HG02973 (cell line): ENCODE measurements at regions not wholly inside any gene's neighbourhood (a gene's known extent, or its start where the extent isn't known, plus 50 kb on each side); places are given as distances from the start of the nearest gene placed in this dataset.
"Not testable (repeated sequence)": the region's sequence is repeated elsewhere in the genome, so short reads cannot be mapped to it uniquely, and the experiment has no call there.

Experiments
- ATAC-seq: cut with Tn5 transposase; IDR thresholded peaks from one replicate; pipeline ENCODE4 v1.9.1; 2021; ENCODE audit warnings: moderate library complexity; ENCODE audit not compliant: unreplicated experiment

DNA sequence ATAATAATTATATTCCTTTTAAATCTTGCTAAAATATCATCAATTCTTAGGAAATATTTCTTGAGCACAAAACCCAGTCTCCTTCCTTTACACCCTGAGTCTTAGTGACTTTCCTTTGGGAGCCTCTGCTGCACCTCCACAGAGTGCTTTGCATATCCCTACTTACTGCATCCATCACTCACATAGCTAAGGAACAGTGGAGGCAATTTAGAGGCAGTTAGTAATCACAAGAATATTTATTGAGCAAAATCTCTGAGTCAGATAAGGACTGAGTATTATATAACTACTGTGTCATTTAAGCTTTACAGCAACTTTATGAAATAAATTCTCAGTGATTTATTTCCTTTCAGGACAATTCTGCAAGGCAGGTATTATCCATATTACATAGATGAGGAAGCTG lies 327.7 kb downstream of the TMX3 start:
- no peak for ATAC-seq

DNA sequence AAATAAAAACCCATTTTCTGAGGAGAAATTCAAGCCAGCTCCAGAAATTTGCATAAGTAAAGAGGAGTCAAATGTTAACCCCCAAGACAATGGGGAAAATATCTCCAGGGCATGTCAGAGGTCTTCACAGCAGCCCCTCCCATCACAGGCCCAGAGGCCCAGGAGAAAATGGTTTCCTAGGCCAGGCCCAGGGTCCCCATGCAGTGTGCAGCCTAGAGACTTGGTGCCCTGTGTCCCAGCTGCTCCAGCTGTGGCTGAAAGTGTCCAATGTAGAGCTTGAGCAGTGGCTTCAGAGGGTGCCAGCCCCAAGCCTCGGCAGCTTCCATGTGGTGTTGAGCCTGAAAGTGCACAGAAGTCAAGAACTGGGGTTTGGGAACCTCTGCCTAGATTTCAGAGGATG lies 330.9 kb downstream of the TMX3 start:
- not testable (repeated sequence) for ATAC-seq

DNA sequence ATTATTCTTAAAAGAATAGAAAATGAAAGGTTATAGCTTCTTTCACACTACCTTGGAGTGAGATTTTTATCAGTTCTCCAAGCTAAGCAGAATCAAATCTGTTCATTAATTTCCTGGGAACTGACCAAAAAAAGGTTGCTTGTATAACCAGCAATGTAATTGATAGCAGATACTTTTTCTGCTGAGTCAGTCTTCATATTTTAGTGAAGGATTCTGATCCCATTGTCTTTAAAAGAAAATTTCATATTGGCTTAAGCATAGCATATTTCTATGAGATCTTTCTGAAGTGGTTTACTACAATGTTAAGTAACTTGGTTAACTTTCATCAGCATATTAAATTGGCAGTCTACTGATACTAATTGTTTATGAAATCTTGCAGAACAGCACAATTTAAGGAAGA lies 338.0 kb downstream of the TMX3 start:
- ATAC-seq: no peak

DNA sequence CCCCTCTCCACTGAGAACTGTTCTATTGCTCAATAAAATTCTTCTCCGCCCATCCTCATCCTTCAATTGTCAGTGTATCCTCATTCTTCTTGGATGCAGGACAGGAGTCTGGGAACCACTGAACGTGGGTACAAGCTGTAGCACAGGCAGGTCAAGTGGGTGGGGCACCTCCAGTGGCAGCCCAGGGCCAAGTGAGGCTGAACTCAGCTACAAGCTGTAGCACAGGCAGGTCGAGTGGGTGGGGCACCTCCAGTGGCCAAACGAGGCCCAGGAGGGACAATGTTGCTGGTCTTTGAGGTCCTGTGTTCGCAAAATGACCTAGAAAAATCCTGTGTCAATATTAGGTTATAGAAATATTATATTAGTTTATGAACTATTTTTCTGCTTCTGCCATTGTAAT lies 352.0 kb downstream of the TMX3 start:
- ATAC-seq: no peak

DNA sequence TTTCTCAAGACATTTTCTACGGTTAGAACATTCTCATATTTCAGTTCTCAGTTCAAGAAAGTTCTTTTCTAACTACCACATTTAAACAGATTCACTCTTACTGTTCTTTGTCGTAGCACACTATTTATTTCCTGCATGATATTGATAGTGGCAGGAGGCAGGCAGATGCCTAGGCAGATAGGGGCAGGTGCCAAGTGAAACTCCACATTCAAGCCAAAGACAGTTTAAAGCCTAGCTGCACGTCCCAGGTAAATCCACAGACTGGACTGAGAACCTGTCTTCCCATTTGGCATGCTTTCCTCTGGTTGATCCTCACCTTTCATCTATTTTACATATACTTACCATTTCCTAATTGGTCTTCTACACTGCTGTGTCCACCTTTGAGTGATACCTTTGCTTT lies 359.3 kb downstream of the TMX3 start:
- ATAC-seq: no peak

DNA sequence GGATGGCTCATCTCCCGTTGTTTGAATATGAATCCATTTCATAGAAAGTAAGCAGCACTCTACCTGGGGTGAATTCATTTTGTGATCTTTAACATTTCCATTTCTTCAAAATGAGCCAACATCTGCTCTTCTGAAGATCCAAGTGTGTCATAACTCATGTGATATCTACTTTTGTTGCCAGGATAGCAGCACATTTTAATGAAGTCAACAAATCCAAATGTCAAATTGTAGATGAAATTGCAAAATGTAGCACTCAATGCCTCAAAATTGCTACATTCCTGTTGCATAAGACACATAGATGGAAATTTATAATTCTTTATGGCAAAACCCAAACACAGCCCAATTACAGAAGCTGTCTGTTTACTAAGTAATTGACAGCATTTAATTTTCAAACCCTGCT lies 360.7 kb downstream of the TMX3 start:
- no peak for ATAC-seq

DNA sequence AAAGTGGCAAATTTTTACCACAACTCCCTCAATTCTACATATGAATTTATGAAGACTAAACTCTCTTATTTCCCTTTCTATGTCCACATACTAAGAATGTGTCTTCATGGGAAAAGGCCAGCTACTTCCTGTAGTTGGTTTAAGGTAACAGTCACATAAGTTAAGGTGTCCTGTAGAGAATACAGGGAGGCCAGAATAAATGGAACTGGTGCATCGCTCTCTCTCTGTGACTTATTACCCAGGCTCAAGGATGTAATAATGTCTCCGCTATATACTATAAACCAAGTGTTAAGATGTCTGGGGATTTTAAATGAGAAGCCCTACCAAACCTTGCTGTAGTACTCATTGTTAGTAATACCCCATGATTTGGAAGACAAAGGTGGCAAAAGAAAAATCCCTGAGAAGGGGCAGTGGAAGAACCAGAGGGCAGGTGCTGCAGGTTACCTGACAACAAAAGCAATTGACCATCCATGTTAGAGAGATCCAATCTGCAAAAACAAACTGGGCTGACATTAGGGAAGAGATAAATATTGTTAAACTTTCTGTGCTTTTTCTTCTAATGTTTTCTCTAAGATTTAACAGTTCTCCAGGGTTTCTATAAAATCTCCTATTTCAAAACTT lies 372.8 kb downstream of the TMX3 start:
- no peak for ATAC-seq

DNA sequence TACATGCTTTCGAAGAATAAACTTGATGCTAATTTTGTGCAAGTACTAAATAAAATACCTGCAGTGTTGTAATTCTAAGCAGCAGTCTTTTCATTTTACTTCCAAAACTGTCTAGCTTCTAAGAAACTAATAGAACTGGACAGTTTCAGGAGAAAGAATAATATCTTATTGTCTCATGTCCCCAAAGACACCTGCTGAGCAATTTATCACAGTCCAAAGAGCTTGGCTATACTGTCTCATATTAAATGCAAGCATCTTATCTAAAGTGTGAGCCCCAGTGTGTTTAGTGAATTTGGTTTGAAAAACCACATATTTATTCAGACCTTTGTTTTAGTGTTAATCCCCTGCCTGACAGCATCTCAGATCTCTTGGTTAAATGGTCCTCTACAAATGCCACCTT lies 374.3 kb downstream of the TMX3 start:
- ATAC-seq: no peak

DNA sequence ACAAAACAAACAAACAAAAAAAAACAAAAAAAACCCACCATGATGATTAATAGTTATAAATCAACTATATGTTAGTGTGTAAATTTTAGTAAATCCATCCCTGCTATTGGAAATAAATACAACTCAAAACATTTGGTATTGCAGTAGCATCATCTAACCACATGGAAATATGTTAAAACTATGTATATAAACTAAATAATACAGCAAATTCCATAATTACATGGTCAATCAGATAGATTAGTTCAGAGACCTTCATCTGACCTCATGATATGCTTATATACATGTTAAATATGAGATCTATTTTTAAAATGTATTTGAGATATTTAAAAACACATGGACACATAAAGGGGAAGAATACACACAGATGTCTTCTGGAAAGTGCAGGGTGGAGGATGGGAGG lies 384.2 kb downstream of the TMX3 start:
- no peak for ATAC-seq

DNA sequence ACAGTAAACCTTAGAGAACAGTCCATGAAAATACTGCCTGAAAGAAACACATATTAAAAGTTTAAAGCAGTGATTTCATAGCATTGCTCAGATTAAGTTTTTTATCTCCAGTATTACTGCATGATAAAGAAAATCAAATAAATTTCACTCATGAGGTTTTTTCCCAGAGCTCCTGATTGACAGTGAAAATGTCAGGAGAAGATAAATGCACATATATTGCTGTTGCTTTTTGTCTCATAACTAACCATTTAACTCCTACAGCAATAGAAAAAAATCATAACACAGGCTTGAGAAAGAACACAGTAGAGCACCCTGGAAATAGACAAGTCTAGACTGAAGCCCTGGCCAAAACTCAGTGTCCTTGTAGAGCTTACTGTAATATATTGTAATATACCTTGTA lies 391.0 kb downstream of the TMX3 start:
- no peak for ATAC-seq

DNA sequence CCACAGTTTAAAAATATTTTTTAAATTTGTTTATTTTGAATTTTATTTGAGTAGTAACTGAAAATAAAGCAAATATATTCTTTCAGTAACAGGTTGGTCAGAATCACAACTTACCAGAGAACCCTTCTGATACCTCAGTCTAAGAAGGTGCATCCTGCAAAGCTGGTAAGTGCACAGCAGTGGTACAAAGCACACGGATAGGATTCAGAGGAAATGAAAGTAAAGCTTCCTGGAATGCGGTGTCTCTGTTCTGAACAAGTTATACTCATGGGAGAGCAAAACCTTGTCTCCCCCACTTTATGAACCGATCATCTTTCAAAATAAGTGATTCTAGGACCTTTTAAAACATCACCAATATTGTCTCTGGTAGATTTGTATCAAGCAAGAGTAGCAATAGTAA lies 398.3 kb downstream of the TMX3 start:
- no peak for ATAC-seq

DNA sequence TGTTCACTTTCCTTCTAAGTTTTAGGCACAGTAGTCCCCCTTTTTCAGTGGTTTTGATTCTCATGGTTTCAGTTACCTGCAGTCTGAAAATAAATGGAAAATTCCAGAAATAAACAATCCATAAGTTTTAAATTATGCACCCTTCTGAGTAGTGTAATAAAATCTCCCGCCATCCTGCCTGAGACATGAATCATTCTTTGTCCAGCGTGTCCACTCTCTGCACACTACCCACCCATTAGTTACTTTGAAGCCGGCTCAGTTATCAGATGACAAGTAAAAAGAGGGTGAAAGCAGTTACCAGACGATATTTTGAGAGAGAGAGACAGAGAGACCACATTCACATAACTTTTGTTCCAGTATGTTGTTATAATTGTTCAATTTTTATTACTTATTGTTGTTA lies 400.5 kb downstream of the TMX3 start:
- no peak for ATAC-seq

DNA sequence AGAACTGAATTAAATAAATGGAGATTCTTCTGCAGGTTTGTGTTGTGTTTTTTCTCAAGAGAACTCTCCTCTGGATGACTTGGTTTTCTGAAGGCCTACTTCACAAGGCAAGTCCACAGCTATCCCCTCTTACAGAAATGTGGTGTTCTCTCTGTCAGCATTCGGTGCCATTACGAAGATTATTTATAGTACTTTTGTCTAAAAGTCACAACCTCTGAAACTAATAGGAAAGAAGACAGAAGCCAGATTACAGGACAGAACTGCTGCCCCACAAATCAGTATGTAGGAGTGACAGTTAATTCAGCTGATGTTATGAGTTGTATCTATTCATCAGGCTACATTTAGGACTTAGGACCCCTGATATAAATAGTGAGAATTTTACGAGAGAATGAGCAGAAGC lies 413.5 kb downstream of the TMX3 start:
- no peak for ATAC-seq

DNA sequence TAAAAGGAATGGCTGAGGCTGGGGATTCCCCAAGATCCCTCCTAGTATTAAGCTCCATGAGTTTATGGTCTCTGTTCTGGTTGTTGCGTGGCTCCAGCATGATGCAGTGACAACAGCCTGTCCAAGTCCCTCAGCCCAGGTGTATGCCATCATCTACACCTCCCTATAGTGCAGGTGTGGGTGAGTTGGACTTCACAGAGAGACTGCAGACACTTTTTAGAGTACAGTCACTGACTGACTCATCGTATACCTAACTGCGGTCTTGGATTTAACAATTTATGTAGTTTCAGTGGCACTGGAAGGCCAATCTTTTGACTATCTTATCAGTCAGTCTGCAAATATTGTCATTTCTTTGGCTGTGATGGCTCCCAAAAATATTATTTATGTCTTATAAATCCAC lies 415.0 kb downstream of the TMX3 start:
- no peak for ATAC-seq

DNA sequence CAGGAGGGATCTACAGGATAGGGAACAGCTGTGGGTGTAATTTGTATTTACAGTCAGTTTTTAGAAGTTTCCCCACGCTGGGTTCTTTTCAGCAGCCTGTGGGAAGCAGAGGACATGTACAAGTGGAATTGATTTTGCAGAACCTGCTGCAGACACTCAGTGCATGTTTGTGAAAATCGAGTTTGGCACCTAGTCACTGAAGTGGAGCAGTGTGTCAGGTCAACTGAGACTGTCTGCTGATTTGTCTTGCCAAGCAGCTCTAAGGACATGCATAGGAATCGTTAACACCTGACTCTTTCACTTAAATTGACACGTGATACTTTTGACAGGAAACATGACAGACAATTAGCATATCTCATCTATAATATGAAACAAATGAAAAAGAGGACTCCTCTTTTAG lies 416.6 kb downstream of the TMX3 start:
- ATAC-seq: no peak

DNA sequence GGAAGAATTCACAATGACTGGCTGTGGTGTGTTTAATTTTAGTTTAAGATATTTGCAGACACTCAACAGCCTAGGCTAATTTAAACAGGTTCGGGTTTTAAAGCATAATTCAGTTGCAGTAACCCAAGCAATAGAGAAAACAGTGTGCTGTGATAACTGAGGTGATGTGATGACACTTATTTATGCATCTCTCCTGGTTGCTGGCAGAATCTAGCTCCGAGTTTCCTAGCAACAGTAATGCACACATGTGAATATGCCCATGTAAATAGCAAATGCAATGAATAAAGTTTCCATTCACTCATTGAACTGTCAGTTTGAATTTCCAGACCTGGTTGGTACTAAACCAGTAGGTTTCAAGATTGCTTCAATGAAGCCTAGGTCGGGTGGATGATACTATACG lies 426.5 kb downstream of the TMX3 start:
- ATAC-seq: no peak

DNA sequence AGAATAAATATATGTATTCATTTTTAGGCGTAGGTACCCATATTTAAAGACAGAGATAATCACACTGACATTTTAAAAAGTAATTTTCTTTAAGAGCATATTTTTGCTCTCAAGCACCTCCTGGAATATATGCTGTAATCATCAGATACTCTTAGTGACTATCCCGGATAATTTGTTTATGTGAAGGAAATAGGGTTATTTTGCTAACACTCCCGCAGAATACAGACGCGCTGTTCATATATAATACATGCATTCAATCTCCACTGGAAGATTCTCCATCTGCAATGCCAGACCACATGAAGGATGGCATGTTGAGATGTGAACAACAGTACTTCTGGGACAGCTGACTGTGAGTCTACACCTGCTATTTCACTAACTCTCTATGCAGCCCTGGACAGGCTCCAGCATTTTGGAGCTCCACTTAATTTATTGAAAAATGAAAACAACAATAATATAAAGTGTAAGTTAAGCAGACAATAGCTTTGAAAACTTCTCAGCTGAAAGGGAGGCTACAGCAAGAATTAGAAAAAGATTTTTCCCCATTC lies 430.6 kb downstream of the TMX3 start:
- ATAC-seq: no peak

DNA sequence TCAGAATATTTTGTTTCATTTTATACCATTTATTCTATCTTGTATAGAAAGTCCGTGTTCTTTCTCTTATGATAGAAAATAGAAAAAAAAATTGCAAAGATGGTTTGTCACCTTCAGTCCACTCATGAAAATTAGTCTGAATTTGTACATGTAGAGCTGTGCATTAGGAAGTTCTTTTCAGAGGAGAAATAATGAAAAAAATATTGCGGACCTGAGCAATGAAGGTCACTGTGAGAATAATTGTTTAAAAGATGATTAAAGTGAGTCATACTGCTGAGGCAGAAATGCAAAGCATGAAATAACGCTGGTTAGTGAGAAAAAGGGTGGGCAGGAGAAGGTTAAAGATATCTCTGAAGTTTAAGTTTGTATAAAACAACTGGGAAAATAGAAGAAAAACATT lies 431.1 kb downstream of the TMX3 start:
- no peak for ATAC-seq

DNA sequence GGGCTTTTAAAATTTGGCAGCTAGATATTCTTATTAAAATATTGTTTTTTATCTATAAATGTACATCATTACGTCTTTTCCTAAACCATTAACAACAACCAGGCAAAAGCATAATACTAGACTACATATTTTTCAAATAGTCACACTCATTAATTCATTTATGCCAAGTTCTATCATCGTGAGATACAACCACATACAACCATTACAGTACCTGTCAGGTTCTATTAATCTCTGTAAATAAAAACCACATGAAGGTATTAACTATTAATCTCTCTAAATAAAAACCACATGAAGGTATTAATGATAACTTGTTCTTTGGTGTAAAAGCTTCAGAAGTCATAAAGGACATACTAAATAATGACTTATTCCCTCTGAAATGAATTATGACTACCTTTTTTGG lies 432.7 kb downstream of the TMX3 start:
- no peak for ATAC-seq

DNA sequence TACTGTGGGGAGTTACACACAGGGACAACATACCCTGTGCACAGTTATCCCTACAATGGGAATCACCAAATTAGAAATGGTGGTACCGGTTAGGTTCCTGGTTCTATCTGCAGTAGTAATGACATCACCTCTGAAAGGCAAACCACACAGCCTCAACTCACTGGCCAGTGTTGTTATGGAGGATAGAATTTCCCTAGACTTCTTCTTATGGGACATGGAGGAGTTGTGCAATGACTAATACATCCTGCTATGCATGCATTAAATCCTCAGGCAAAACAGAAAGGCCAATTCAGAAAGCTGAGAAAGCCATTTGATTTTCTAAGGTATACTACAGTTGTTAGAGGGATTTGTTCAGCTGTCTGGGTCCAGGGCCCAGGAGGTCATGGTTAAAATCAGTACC lies 439.3 kb downstream of the TMX3 start:
- ATAC-seq: no peak

DNA sequence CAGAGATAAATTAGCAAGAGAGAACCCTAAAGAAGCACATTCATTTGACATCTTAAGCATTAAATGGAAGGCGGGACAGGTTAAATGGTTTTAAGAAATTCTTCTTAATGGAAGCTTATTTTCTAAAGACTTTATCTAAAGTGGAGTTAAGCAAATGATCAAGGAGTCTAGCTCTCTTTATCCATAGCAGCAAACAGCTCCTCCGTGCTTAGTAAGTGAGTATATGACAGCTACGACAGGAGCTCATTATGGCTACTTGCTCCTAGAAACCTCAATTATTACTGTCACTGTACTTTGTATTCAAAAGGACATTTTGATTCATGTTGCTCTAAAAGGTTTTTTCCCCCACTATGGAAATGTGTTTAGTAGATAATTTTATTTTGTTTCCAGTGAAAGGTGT lies 444.9 kb downstream of the TMX3 start:
- no peak for ATAC-seq

DNA sequence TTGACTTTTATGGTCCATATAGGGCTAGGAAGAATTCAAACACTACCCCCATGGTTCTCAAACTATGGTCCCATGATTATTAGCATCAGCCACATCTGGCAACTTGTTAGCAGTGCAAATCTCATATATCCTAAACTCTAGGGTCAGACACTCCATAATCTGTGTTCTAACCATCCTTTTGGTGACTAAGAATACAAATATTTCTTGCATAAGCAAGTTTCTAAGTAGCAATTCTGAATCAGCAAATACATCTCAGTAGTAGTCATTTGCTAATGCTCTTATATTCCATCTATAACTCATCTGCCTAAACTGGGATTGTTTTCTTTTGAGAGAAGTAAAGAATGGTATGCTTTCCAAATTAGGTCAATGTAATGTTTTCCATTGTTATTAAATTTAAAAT lies 447.3 kb downstream of the TMX3 start:
- ATAC-seq: no peak

DNA sequence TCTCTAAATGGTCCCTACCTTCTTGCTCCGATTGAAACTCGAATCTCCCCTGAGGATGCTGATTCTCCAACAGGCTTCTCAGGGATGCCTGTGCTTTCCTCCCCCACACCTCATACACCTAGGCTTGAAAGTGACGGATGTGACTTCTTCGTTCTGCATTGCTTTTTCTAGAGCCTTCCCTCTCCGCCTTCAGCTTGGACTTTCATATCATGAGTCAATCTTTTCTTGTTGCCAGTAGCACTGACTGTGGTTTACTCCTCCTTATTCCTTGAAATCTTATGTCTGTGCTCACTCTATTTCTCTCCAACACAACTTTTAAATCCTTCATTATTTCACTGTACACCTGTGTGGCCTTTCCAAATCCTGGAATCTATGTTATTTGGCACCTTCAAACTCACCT lies 451.4 kb downstream of the TMX3 start:
- ATAC-seq: no peak
